A673 (cell line): ENCODE measurements at regions not wholly inside any gene's neighbourhood (a gene's known extent, or its start where the extent isn't known, plus 50 kb on each side); places are given as distances from the start of the nearest gene placed in this dataset.

Experiments used
- BruUV-seq: library from RNA; stranded (reverse); fragments of 400-500 nt; replicated peaks from 2 replicates; lab custom pipeline; 2021; lab: Mats Ljungman, UMichigan
- CTCF ChIA-PET: fragments of 300-600 bp; sonication (Branson Sonifier 250); formaldehyde crosslinking; loops from one replicate; lab custom pipeline; 2022; ENCODE audit warnings: antibody characterized with exemption; lab: Charles Lee
- POLR2A ChIA-PET: fragments of 300-600 bp; sonication (Branson Sonifier 250); formaldehyde crosslinking; loops from one replicate; lab custom pipeline; 2022; ENCODE audit warnings: antibody characterized with exemption; ENCODE audit not compliant: low non-redundant PET; lab: Charles Lee
- DNase-seq: peaks from one replicate; pipeline ENCODE4 v3.0.0-alpha.2; 2015; ENCODE audit warnings: low spot score
- H3K27ac ChIP-seq: fragments of 200-600 bp; sonication (generic); 2 replicates; pipeline ENCODE4 v1.5.1; 2016; ENCODE audit warnings: mixed run types, low read depth, mild to moderate bottlenecking, mixed read lengths, antibody characterized with exemption, low read length; ENCODE audit not compliant: poor library complexity, severe bottlenecking
- H3K27me3 ChIP-seq: fragments of 200-600 bp; sonication (generic); replicated peaks from 2 replicates; pipeline ENCODE4 v1.6.1; 2017; ENCODE audit warnings: mixed run types, low read depth, mild to moderate bottlenecking, mixed read lengths, antibody characterized with exemption, low read length; ENCODE audit not compliant: insufficient read depth, poor library complexity
- H3K36me3 ChIP-seq: fragments of 200-600 bp; sonication (generic); 2 replicates; pipeline ENCODE4 v1.6.1; 2016; ENCODE audit warnings: mixed run types, mild to moderate bottlenecking, mixed read lengths, antibody characterized with exemption, low read length; ENCODE audit not compliant: insufficient read depth, poor library complexity, severe bottlenecking
- H3K4me1 ChIP-seq: fragments of 200-600 bp; sonication (generic); 2 replicates; pipeline ENCODE4 v1.6.1; 2017; ENCODE audit warnings: mixed run types, mild to moderate bottlenecking, mixed read lengths, antibody characterized with exemption, low read length; ENCODE audit not compliant: insufficient read depth, poor library complexity, severe bottlenecking
- H3K4me3 ChIP-seq: fragments of 200-600 bp; sonication (generic); 2 replicates; pipeline ENCODE4 v1.5.1; 2016; ENCODE audit warnings: low read depth, mixed run types, mild to moderate bottlenecking, mixed read lengths, low read length; ENCODE audit not compliant: poor library complexity, severe bottlenecking
- H3K9me3 ChIP-seq: fragments of 200-600 bp; sonication (generic); 2 replicates; pipeline ENCODE4 v1.6.1; 2016; ENCODE audit warnings: mixed run types, low read depth, mild to moderate bottlenecking, mixed read lengths, antibody characterized with exemption, low read length; ENCODE audit not compliant: poor library complexity, severe bottlenecking
- CTCF ChIP-seq: fragments of 300-800, 200-600 bp; sonication (generic); conservative IDR thresholded peaks from 2 replicates; pipeline ENCODE4 v1.5.1; 2017; ENCODE audit warnings: low read depth, mild to moderate bottlenecking, antibody characterized with exemption, low read length, moderate library complexity, mixed read lengths
- EZH2 ChIP-seq: fragments of 200-600 bp; sonication (generic); IDR thresholded peaks from 2 replicates; pipeline ENCODE4 v1.6.1; 2017; ENCODE audit warnings: borderline replicate concordance, low read depth, mild to moderate bottlenecking, mixed read lengths, antibody characterized with exemption, low read length; ENCODE audit not compliant: poor library complexity, severe bottlenecking
- intact Hi-C: fragments of 100-400 bp; cut with micrococcal nuclease; formaldehyde crosslinking; loops from one replicate; pipeline ENCODE4 v1.10.0; 2022; ENCODE audit not compliant: unreplicated experiment

- ChIA-PET CTCF (no interaction called here), POLR2A (no interaction called here)
- Histone ChIP-seq H3K4me1 (no peaks in the 10 kb centered on the region), H3K36me3 (no peaks in the 10 kb centered on the region), H3K4me3 (no peak overlapping the region), H3K27ac (no peak overlapping the region), H3K27me3 (peaks cover 8% of the 10 kb centered on the region), H3K9me3 (peaks cover 7% of the 10 kb centered on the region)
- TF ChIP-seq EZH2 (no peak), CTCF (no peak)
- DNase-seq = no peak
- intact Hi-C loops = no loop called here
- BruUV-seq = no TSS peak
These were observed 235.6 kb downstream of the NPHP4 start for GRCh38 chr1:5756434-5757186.

- DNase-seq = no peak
- POLR2A ChIA-PET = no interaction called here
These were observed 236.6 kb downstream of the NPHP4 start for GRCh38 chr1:5755552-5756125.

GRCh38 chr1:5754817-5755551, 237.2 kb downstream of the NPHP4 start:
- Histone ChIP-seq H3K9me3 (no peaks in the 10 kb centered on the region), H3K4me3 (no peak overlapping the region), H3K36me3 (no peaks in the 10 kb centered on the region), H3K4me1 (no peaks in the 10 kb centered on the region), H3K27me3 (no peaks in the 10 kb centered on the region), H3K27ac (no peak overlapping the region)
- POLR2A ChIA-PET = no interaction called here
- CTCF ChIA-PET = no interaction called here
- intact Hi-C loops = no loop called here
- TF ChIP-seq EZH2 (no peak), CTCF (no peak)
- no TSS peak for BruUV-seq
- DNase-seq = no peak

More at GRCh38 chr1:5755552-5756125, 236.6 kb downstream of the NPHP4 start:
- CTCF ChIA-PET = no interaction called here
- no TSS peak for BruUV-seq
- Histone ChIP-seq H3K27ac (no peak overlapping the region), H3K27me3 (no peaks in the 10 kb centered on the region), H3K4me3 (no peak overlapping the region), H3K9me3 (peaks cover 1% of the 10 kb centered on the region), H3K4me1 (no peaks in the 10 kb centered on the region), H3K36me3 (no peaks in the 10 kb centered on the region)
- intact Hi-C loops = no loop called here
- no peak for TF ChIP-seq EZH2
- TF ChIP-seq CTCF = no peak
